GM23248 (cell line): ENCODE measurements at regions not wholly inside any gene's neighbourhood (a gene's known extent, or its start where the extent isn't known, plus 50 kb on each side); places are given as distances from the start of the nearest gene placed in this dataset.
"Not testable (repeated sequence)": the region's sequence is repeated elsewhere in the genome, so short reads cannot be mapped to it uniquely, and the experiment has no call there.

Source experiments
- DNase-seq: peaks from one replicate; pipeline ENCODE4 v3.0.0-alpha.2; 2015
- H2AFZ ChIP-seq: fragments of 200-600 bp; sonication (generic); 2 replicates; pipeline ENCODE4 v1.6.1; 2016; ENCODE audit warnings: antibody characterized with exemption
- H3F3A ChIP-seq: fragments of 200-600 bp; sonication (generic); 2 replicates; pipeline ENCODE4 v1.6.1; 2016; ENCODE audit warnings: mild to moderate bottlenecking, antibody characterized with exemption, mixed run types; ENCODE audit not compliant: insufficient read depth
- H3K27ac ChIP-seq: fragments of 200-600 bp; sonication (generic); 2 replicates; pipeline ENCODE4 v1.5.1; 2016; ENCODE audit warnings: mild to moderate bottlenecking
- H3K27me3 ChIP-seq: fragments of 200-600 bp; sonication (generic); replicated peaks from 2 replicates; pipeline ENCODE4 v1.6.1; 2016; ENCODE audit warnings: mild to moderate bottlenecking; ENCODE audit not compliant: insufficient read depth
- H3K36me3 ChIP-seq: fragments of 200-600 bp; sonication (generic); 2 replicates; pipeline ENCODE4 v1.6.1; 2016; ENCODE audit warnings: low read depth, mild to moderate bottlenecking
- H3K4me1 ChIP-seq: fragments of 200-600 bp; sonication (generic); 2 replicates; pipeline ENCODE4 v1.6.1; 2016; ENCODE audit warnings: mild to moderate bottlenecking; ENCODE audit not compliant: insufficient read depth
- H3K4me2 ChIP-seq: fragments of 200-600 bp; sonication (generic); one replicate; pipeline ENCODE4 v1.6.1; 2016; ENCODE audit warnings: mild to moderate bottlenecking; ENCODE audit not compliant: unreplicated experiment
- H3K4me3 ChIP-seq: fragments of 200-600 bp; sonication (generic); 2 replicates; pipeline ENCODE4 v1.5.1; 2016; ENCODE audit warnings: mild to moderate bottlenecking
- H3K79me2 ChIP-seq: fragments of 200-600 bp; sonication (generic); 2 replicates; pipeline ENCODE4 v1.6.1; 2016; ENCODE audit warnings: mild to moderate bottlenecking; ENCODE audit not compliant: insufficient read depth
- H3K9ac ChIP-seq: fragments of 200-600 bp; sonication (generic); 2 replicates; pipeline ENCODE4 v1.6.1; 2016; ENCODE audit warnings: mild to moderate bottlenecking
- H3K9me2 ChIP-seq: fragments of 200-600 bp; sonication (generic); 2 replicates; pipeline ENCODE4 v1.6.1; 2016; ENCODE audit warnings: mixed run types, mild to moderate bottlenecking, moderate library complexity; ENCODE audit not compliant: insufficient read depth
- H3K9me3 ChIP-seq: fragments of 200-600 bp; sonication (generic); one replicate; pipeline ENCODE4 v1.6.1; 2017; ENCODE audit warnings: low read depth
- H4K20me1 ChIP-seq: fragments of 200-600 bp; sonication (generic); 2 replicates; pipeline ENCODE4 v1.6.0; 2016; ENCODE audit not compliant: insufficient read depth
- EZH2 ChIP-seq: fragments of 200-600 bp; sonication (generic); IDR thresholded peaks from 2 replicates; pipeline ENCODE4 v1.6.1; 2018; ENCODE audit warnings: antibody characterized with exemption, mild to moderate bottlenecking; ENCODE audit not compliant: insufficient read depth, poor library complexity, severe bottlenecking
- EZH2phosphoT487 ChIP-seq: fragments of 200-600 bp; sonication (generic); IDR thresholded peaks from 2 replicates; pipeline ENCODE4 v1.6.1; 2018; ENCODE audit warnings: antibody characterized with exemption, moderate library complexity, mild to moderate bottlenecking, low read depth; ENCODE audit not compliant: insufficient read depth
- WGBS, 2 experiments: methylation state at CpG; one replicate each; pipeline ENCODE4 v1.1.6; 2015 to 2017; ENCODE audit warnings: low lambda C conversion rate in 2 of 2, low coverage in 1 of 2; ENCODE audit errors: missing lambda C conversion rate in 2 of 2; 5-methylcytosine and 5-hydroxymethylcytosine counted together
- in situ Hi-C: fragments of 300-500 bp; cut with MboI; formaldehyde crosslinking; loops from 2 replicates; pipeline ENCODE4 v1.15.0; 2020

GRCh38 chr11:49303080-49303479 lies 94.7 kb upstream of the FOLH1 start:
- Histone ChIP-seq H3K9ac (no peak overlapping the region), H4K20me1 (no peaks in the 10 kb centered on the region), H3K9me3 (no peaks in the 10 kb centered on the region), H3K36me3 (no peaks in the 10 kb centered on the region), H3F3A (no peaks in the 10 kb centered on the region), H3K27me3 (no peaks in the 10 kb centered on the region), H3K4me3 (no peak overlapping the region), H3K4me2 (no peak overlapping the region), H3K27ac (no peak overlapping the region), H2AFZ (no peak overlapping the region), H3K9me2 (no peaks in the 10 kb centered on the region), H3K4me1 (no peaks in the 10 kb centered on the region), H3K79me2 (no peaks in the 10 kb centered on the region)
- no peak for TF ChIP-seq EZH2phosphoT487
- TF ChIP-seq EZH2: no peak
- in situ Hi-C loops: no loop called here
- 50 to 89% methylated on average over 1 of the region's 1 CpG for WGBS, 2 experiments
- no peak for DNase-seq

GRCh38 chr11:49302360-49302759 lies 94.0 kb upstream of the FOLH1 start:
- Histone ChIP-seq H3K9ac (no peak overlapping the region), H3K27ac (no peak overlapping the region), H3K4me2 (no peak overlapping the region), H4K20me1 (no peaks in the 10 kb centered on the region), H3K36me3 (no peaks in the 10 kb centered on the region), H3K79me2 (no peaks in the 10 kb centered on the region), H3K9me2 (no peaks in the 10 kb centered on the region), H3K27me3 (no peaks in the 10 kb centered on the region), H3K4me1 (no peaks in the 10 kb centered on the region), H3K4me3 (no peak overlapping the region), H2AFZ (no peak overlapping the region), H3K9me3 (no peaks in the 10 kb centered on the region), H3F3A (no peaks in the 10 kb centered on the region)
- WGBS, 2 experiments: 43 to 55% methylated on average over 2 of the region's 2 CpGs
- in situ Hi-C loops: no loop called here
- DNase-seq: no peak
- TF ChIP-seq EZH2phosphoT487 (no peak), EZH2 (no peak)

GRCh38 chr11:49298017-49298416 lies 89.6 kb upstream of the FOLH1 start:
- H2AFZ ChIP-seq, H3K79me2 ChIP-seq, H4K20me1 ChIP-seq, H3K9me3 ChIP-seq, H3K27ac ChIP-seq, H3K9ac ChIP-seq, H3K36me3 ChIP-seq, in situ Hi-C loops, H3K4me1 ChIP-seq, H3F3A ChIP-seq, H3K4me3 ChIP-seq, H3K9me2 ChIP-seq, H3K4me2 ChIP-seq, DNase-seq, H3K27me3 ChIP-seq: not testable (repeated sequence)
- 52 to 69% methylated on average over 1 of the region's 1 CpG for WGBS, 2 experiments

GRCh38 chr11:49283911-49284310 lies 75.5 kb upstream of the FOLH1 start:
- H3K4me1 ChIP-seq, H2AFZ ChIP-seq, H4K20me1 ChIP-seq, H3K4me2 ChIP-seq, H3K36me3 ChIP-seq, H3F3A ChIP-seq, H3K9me3 ChIP-seq, H3K27me3 ChIP-seq, H3K27ac ChIP-seq, H3K9me2 ChIP-seq, H3K9ac ChIP-seq, H3K79me2 ChIP-seq, H3K4me3 ChIP-seq, DNase-seq, in situ Hi-C loops: not testable (repeated sequence)
- 1 to 2% methylated on average over 3 of the region's 3 CpGs for WGBS, 2 experiments

GRCh38 chr11:49283282-49283681 lies 74.9 kb upstream of the FOLH1 start:
- H3K27ac ChIP-seq, in situ Hi-C loops, H3K4me2 ChIP-seq, H3K4me3 ChIP-seq, H4K20me1 ChIP-seq, H3K9me2 ChIP-seq, H3K9ac ChIP-seq, H3K27me3 ChIP-seq, H3K4me1 ChIP-seq, H3K36me3 ChIP-seq, DNase-seq, H3K9me3 ChIP-seq, H2AFZ ChIP-seq, H3K79me2 ChIP-seq, H3F3A ChIP-seq: not testable (repeated sequence)
- 0 to 3% methylated on average over 1 of the region's 1 CpG for WGBS, 2 experiments

- H3K4me1 ChIP-seq, H3K4me2 ChIP-seq, H3K27me3 ChIP-seq, in situ Hi-C loops, H3K9ac ChIP-seq, H3K4me3 ChIP-seq, H3K27ac ChIP-seq, H4K20me1 ChIP-seq, H3K9me3 ChIP-seq, H2AFZ ChIP-seq, H3F3A ChIP-seq, H3K36me3 ChIP-seq, H3K79me2 ChIP-seq, H3K9me2 ChIP-seq, DNase-seq: not testable (repeated sequence)
- WGBS, 2 experiments: 7 to 9% methylated on average over 3 of the region's 3 CpGs
Measured at GRCh38 chr11:49282125-49282524, 73.7 kb upstream of the FOLH1 start.

- in situ Hi-C loops, H3K9ac ChIP-seq, H3K4me3 ChIP-seq, H4K20me1 ChIP-seq, H3K4me2 ChIP-seq, H3K36me3 ChIP-seq, H3K9me2 ChIP-seq, H2AFZ ChIP-seq, H3K27me3 ChIP-seq, H3K79me2 ChIP-seq, H3K4me1 ChIP-seq, H3F3A ChIP-seq, DNase-seq, H3K27ac ChIP-seq, H3K9me3 ChIP-seq: not testable (repeated sequence)
- WGBS, 2 experiments: 75 to 78% methylated on average over 2 of the region's 2 CpGs
Measured at GRCh38 chr11:49277951-49278350, 69.5 kb upstream of the FOLH1 start.
